ENCODE measurements at regions not wholly inside any gene's neighbourhood (a gene's known extent, or its start where the extent isn't known, plus 50 kb on each side); places are given as distances from the start of the nearest gene placed in this dataset.

DNA sequence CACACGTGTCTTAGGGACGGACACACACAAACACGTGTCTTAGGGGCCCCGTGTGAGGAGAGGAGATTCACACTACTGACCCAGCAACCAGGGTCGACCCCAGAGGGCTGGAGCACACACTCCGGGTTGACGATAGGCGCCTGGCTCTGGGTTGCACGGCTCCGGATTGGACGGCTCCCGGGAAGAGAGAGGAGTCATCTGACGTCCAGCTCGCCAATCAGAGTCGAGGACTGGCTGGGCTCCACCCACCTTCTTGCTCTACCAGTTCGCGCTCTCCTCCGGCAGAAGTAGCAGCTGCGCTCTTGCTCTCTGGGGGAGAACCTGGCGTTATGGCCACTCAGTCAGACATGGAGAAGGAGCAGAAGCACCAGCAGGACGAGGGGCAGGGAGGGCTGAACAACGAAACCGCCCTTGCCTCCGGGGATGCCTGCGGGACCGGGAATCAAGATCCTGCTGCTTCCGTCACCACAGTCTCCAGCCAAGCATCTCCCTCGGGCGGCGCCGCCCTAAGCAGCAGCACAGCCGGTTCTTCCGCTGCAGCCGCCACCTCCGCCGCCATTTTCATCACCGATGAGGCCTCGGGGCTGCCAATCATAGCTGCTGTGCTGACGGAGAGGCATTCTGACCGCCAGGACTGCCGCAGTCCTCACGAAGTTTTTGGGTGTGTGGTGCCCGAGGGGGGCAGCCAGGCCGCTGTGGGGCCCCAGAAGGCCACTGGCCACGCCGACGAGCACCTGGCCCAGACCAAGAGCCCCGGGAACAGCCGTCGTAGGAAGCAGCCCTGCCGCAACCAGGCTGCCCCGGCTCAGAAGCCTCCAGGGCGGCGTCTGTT, 74.3 kb downstream of the NUDT10 start:
- no peak overlapping the region for H3K4me3 ChIP-seq (ENCODE audit: low read length)
- no peak for DNase-seq (ENCODE audit: low read depth)
- TF ChIP-seq, protein P1, sequence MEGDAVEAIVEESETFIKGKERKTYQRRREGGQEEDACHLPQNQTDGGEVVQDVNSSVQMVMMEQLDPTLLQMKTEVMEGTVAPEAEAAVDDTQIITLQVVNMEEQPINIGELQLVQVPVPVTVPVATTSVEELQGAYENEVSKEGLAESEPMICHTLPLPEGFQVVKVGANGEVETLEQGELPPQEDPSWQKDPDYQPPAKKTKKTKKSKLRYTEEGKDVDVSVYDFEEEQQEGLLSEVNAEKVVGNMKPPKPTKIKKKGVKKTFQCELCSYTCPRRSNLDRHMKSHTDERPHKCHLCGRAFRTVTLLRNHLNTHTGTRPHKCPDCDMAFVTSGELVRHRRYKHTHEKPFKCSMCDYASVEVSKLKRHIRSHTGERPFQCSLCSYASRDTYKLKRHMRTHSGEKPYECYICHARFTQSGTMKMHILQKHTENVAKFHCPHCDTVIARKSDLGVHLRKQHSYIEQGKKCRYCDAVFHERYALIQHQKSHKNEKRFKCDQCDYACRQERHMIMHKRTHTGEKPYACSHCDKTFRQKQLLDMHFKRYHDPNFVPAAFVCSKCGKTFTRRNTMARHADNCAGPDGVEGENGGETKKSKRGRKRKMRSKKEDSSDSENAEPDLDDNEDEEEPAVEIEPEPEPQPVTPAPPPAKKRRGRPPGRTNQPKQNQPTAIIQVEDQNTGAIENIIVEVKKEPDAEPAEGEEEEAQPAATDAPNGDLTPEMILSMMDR (conservative IDR thresholded peaks at IDR 0.05; ENCODE audit: low read length), result no peak

- TF ChIP-seq, protein P1 (conservative IDR thresholded peaks at IDR 0.05; ENCODE audit: low read length), result no peak
- DNase-seq (ENCODE audit: low read depth), result no peak
- H3K4me3 ChIP-seq (ENCODE audit: low read length), result no peak overlapping the region
These were observed 71.8 kb downstream of the NUDT10 start for GRCh38 chrX:51404445-51404844.

DNA sequence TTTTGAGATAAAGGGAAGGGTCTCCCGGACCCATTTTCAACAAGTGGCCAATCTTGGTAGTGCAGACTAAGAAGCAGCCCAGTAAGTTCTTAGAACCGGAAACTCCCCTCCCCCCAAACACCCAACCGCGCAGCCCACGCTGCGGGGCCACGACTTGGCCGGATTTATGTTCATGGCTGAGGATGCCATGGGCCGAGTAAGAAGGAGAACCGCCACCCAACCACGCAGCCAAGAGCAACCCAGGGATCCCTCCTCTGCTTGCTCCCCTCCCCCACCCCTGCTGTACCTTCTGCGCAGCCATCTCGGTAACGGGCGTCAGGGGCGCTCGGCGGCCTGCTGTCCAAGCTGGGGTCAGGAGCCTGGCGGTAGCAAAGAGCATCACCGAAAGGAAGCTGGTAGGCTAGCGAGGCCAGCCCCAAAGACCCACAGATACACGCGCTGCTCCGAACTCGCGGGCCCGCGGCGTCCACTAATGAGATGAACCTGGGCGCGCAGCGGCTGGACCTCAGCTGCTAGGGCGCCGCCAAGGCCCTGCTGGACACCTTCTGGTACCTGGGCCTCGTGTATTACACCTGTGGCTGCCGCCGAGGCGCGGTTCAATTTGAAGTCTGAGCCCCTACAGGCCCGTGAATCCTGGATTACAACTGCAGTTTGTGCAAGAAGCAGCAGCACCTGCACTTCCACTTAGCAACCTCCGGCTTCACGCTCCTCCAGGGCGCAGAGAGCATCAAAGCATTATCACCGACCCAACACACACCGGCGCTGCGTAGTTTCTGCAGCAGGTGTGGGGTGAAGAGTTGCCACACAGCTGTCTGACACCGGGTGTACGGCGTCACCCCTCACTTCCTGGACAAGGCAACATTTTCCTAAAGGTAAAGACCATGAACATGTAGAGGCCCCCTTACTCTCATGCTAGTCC, 63.4 kb downstream of the NUDT10 start:
- H3K4me3 ChIP-seq (ENCODE audit: low read length), result peak overlapping the region; percentile 26
- DNase-seq (ENCODE audit: low read depth), result no peak
- TF ChIP-seq, protein P1 (conservative IDR thresholded peaks at IDR 0.05; ENCODE audit: low read length), result no peak

GRCh38 chrX:51395480-51395809, 62.8 kb downstream of the NUDT10 start:
- no peak for DNase-seq (ENCODE audit: low read depth)
- TF ChIP-seq, protein P1 (conservative IDR thresholded peaks at IDR 0.05; ENCODE audit: low read length), result no peak
- no peak overlapping the region for H3K4me3 ChIP-seq (ENCODE audit: low read length)
